A673 (cell line): ENCODE measurements at regions not wholly inside any gene's neighbourhood (a gene's known extent, or its start where the extent isn't known, plus 50 kb on each side); places are given as distances from the start of the nearest gene placed in this dataset.

Experiments used
- BruUV-seq: library from RNA; stranded (reverse); fragments of 400-500 nt; replicated peaks from 2 replicates; lab custom pipeline; 2021; lab: Mats Ljungman, UMichigan
- CTCF ChIA-PET: fragments of 300-600 bp; sonication (Branson Sonifier 250); formaldehyde crosslinking; loops from one replicate; lab custom pipeline; 2022; ENCODE audit warnings: antibody characterized with exemption; lab: Charles Lee
- POLR2A ChIA-PET: fragments of 300-600 bp; sonication (Branson Sonifier 250); formaldehyde crosslinking; loops from one replicate; lab custom pipeline; 2022; ENCODE audit warnings: antibody characterized with exemption; ENCODE audit not compliant: low non-redundant PET; lab: Charles Lee
- DNase-seq: peaks from one replicate; pipeline ENCODE4 v3.0.0-alpha.2; 2015; ENCODE audit warnings: low spot score
- H3K27ac ChIP-seq: fragments of 200-600 bp; sonication (generic); 2 replicates; pipeline ENCODE4 v1.5.1; 2016; ENCODE audit warnings: mixed run types, low read depth, mild to moderate bottlenecking, mixed read lengths, antibody characterized with exemption, low read length; ENCODE audit not compliant: poor library complexity, severe bottlenecking
- H3K27me3 ChIP-seq: fragments of 200-600 bp; sonication (generic); replicated peaks from 2 replicates; pipeline ENCODE4 v1.6.1; 2017; ENCODE audit warnings: mixed run types, low read depth, mild to moderate bottlenecking, mixed read lengths, antibody characterized with exemption, low read length; ENCODE audit not compliant: insufficient read depth, poor library complexity
- H3K36me3 ChIP-seq: fragments of 200-600 bp; sonication (generic); 2 replicates; pipeline ENCODE4 v1.6.1; 2016; ENCODE audit warnings: mixed run types, mild to moderate bottlenecking, mixed read lengths, antibody characterized with exemption, low read length; ENCODE audit not compliant: insufficient read depth, poor library complexity, severe bottlenecking
- H3K4me1 ChIP-seq: fragments of 200-600 bp; sonication (generic); 2 replicates; pipeline ENCODE4 v1.6.1; 2017; ENCODE audit warnings: mixed run types, mild to moderate bottlenecking, mixed read lengths, antibody characterized with exemption, low read length; ENCODE audit not compliant: insufficient read depth, poor library complexity, severe bottlenecking
- H3K4me3 ChIP-seq: fragments of 200-600 bp; sonication (generic); 2 replicates; pipeline ENCODE4 v1.5.1; 2016; ENCODE audit warnings: low read depth, mixed run types, mild to moderate bottlenecking, mixed read lengths, low read length; ENCODE audit not compliant: poor library complexity, severe bottlenecking
- H3K9me3 ChIP-seq: fragments of 200-600 bp; sonication (generic); 2 replicates; pipeline ENCODE4 v1.6.1; 2016; ENCODE audit warnings: mixed run types, low read depth, mild to moderate bottlenecking, mixed read lengths, antibody characterized with exemption, low read length; ENCODE audit not compliant: poor library complexity, severe bottlenecking
- EZH2 ChIP-seq: fragments of 200-600 bp; sonication (generic); IDR thresholded peaks from 2 replicates; pipeline ENCODE4 v1.6.1; 2017; ENCODE audit warnings: borderline replicate concordance, low read depth, mild to moderate bottlenecking, mixed read lengths, antibody characterized with exemption, low read length; ENCODE audit not compliant: poor library complexity, severe bottlenecking
- intact Hi-C: fragments of 100-400 bp; cut with micrococcal nuclease; formaldehyde crosslinking; loops from one replicate; pipeline ENCODE4 v1.10.0; 2022; ENCODE audit not compliant: unreplicated experiment
- TF ChIP-seq, protein P1 (sequence below): fragments of 300-800, 200-600 bp; sonication (generic); conservative IDR thresholded peaks from 2 replicates; pipeline ENCODE4 v1.5.1; 2017; ENCODE audit warnings: low read depth, mild to moderate bottlenecking, antibody characterized with exemption, low read length, moderate library complexity, mixed read lengths

DNA sequence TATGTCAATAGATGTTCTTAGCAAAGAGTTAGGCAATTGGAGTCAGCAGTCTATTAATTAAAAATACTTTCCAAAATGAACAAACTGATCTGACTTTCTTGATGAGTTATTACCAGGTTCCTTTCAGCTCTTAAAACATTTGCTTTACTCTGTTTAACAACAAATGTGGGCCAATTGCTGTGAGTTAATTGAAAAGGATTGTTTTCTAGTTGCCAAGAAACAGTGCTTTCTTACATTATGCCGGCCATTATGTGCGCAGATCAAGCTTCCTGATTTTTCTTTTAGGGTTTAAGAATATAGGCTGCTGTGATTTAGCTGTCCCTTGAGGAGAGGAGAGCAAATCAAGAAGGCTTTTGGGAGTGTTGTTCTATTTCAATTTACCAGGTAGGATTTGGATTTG lies 50.5 kb upstream of the ITPRID2 start:
- H3K27me3 ChIP-seq: no peaks in the 10 kb centered on the region
- no peak overlapping the region for H3K4me3 ChIP-seq
- ChIA-PET POLR2A (interaction anchor here (0.6 kb wide), 1 partner anchor 8 kb away, joined by 3 read pairs; no protein-coding TSS in a partner anchor), CTCF (no interaction called here)
- H3K4me1 ChIP-seq: no peaks in the 10 kb centered on the region
- H3K36me3 ChIP-seq: no peaks in the 10 kb centered on the region
- TF ChIP-seq EZH2: no peak
- TF ChIP-seq, protein P1, sequence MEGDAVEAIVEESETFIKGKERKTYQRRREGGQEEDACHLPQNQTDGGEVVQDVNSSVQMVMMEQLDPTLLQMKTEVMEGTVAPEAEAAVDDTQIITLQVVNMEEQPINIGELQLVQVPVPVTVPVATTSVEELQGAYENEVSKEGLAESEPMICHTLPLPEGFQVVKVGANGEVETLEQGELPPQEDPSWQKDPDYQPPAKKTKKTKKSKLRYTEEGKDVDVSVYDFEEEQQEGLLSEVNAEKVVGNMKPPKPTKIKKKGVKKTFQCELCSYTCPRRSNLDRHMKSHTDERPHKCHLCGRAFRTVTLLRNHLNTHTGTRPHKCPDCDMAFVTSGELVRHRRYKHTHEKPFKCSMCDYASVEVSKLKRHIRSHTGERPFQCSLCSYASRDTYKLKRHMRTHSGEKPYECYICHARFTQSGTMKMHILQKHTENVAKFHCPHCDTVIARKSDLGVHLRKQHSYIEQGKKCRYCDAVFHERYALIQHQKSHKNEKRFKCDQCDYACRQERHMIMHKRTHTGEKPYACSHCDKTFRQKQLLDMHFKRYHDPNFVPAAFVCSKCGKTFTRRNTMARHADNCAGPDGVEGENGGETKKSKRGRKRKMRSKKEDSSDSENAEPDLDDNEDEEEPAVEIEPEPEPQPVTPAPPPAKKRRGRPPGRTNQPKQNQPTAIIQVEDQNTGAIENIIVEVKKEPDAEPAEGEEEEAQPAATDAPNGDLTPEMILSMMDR: no peak
- no peak overlapping the region for H3K27ac ChIP-seq
- H3K9me3 ChIP-seq: no peaks in the 10 kb centered on the region
- no TSS peak for BruUV-seq
- intact Hi-C loops: no loop called here
- no peak for DNase-seq
